NOMO-1 (cell line): ENCODE measurements at regions not wholly inside any gene's neighbourhood (a gene's known extent, or its start where the extent isn't known, plus 50 kb on each side); places are given as distances from the start of the nearest gene placed in this dataset.
"Not testable (repeated sequence)": the region's sequence is repeated elsewhere in the genome, so short reads cannot be mapped to it uniquely, and the experiment has no call there.

Experiments
- DNase-seq, 2 experiments: peaks; one replicate each; lab custom pipeline; 2025; ENCODE audit not compliant: unreplicated experiment in 2 of 2; lab: John Stamatoyannopoulos, UW

DNA sequence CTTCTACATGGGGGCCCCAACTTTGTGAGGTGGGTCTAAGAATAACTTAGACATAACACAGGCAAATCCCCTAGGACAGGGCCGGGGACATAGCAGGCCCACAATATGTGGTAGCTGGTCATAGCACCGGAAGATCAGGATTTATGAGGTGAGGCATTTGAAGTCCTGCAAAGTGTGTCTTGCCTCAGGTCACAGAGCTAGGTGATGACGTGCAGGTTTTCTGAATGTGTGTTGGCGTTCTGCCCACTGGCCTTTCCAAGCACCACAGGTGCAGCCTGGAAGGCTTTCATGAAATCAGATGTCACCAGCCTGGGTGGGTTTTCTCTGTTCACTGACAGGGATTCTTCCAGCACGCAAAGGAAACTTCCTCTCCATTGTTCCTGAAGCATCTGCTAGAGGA lies 119.1 kb downstream of the LRATD1 start:
- no peak for DNase-seq

DNA sequence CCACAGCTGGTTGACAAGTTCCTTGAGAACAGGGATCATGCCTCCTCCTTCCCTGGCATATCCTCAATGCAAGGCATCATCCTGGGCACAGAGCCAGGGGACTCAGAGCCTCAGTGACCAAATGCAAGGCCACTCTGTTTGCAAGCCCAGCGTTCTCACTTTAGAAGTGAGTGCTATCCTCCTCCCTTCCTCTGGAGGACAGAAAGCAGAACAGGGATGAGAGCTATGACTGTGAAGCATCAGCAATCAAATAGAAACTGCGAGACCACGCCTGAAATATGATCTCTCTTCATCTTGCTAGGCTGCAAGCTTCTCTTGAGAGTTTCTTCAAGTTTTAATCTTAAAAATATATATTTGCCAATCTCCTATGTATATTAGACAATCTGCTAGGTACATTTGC lies 119.8 kb downstream of the LRATD1 start:
- no peak for DNase-seq

DNA sequence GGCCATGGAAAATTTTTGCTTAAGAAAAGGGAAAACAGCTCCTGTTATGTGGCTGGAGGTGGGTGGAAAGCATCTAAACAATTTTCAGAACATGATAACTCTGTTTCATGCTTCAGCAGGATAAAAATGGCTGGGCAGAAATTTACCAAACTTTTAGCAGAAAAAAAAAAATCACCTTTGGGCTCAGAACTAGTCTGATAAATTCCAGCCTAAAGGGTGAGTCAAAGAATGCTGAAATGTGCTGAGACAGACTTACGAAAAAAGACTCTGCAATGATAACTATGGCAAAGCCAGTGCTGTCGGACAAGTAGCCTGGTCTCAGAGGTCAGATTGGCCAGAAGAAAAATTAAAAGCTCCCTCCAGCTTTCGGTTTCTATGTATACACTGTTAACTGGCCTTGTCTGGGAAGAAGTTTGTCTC lies 123.6 kb downstream of the LRATD1 start:
- DNase-seq: no peak

DNA sequence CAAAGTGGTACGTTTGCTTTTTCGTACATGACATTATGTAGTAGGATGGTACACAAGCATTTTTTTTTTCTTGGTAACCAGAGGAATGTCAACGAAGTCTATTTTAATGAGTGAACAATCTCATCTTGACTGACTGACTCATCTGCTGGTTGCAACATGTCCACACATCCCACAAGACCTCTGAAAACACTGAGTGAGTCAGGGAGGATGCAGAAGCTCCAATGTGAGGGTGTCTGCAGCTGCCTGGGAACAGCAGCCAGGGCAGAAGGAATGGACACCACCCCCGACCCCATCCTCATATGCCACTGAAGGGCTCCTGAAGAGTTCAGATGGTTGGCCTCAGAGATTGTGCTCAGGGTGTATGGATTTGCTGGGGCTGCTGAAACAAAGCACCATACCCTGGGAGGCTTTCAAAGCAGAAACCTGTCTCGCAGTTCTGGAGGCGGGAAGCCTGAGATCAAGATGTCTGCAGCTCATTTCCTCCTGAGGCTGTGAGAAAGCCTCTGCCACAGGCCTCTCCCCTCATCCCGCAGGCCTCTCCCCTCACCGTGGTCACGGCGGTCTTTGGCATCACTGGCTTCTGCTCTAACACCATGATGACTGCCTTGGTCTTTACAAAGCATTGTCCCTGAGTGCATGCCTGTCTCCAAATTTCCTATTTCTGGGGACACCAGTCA lies 124.6 kb downstream of the LRATD1 start:
- DNase-seq: no peak

DNA sequence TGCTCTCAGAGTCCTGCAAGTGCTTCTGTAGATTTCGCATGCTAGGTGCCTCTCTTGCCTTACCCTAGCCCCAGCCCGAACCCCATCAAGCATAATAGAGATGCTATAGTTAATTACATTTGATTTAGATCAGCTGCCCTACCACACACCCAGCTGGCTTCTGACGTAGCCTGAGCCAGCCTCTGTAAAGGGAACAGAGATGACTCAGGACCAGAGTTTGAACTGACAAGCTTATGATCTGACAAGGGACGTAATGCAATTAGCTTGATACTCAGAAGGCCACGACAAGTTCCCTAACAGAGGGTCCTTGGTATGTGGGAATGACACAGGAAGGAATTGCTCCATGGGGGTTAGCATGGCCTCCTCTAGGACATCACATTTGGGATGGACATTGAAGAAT lies 126.6 kb downstream of the LRATD1 start:
- DNase-seq: no peak

DNA sequence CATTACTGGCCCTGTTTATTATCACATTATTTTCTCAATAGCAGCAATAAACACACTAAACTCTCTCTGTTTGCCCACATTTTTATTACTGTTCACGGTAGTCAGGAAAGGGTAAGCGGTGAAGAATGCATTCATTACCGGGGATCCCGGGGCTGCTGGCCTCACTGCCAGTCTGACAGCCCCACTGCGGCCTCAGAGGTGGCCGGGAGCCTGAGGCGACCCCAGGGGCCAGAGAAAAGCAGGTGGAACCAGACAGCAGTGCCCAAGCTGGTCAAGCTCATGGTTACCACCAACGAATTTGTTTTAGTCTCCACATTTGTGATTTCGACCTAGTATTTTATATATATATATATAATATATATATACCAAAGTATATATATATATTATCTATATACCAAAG lies 127.7 kb downstream of the LRATD1 start:
- no peak for DNase-seq

DNA sequence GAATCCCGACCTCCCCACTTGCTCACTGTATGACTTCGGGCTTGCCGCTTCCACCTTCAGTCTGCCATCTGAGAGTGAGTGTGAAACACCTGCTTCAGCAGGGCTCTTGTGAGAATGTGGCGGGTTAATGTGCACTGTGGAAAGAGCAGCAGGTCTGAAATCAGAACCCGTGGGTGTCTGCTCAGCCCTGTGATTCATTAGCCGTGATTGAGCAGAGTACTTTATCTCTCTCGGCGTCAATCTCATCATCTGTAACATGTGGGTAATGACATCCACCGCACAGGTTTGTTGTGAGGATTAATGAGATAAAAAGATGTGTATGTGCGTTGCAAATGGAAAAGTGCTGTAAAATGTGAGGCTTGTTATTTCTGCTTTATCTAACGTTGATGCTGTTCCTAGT lies 128.6 kb downstream of the LRATD1 start:
- no peak for DNase-seq

DNA sequence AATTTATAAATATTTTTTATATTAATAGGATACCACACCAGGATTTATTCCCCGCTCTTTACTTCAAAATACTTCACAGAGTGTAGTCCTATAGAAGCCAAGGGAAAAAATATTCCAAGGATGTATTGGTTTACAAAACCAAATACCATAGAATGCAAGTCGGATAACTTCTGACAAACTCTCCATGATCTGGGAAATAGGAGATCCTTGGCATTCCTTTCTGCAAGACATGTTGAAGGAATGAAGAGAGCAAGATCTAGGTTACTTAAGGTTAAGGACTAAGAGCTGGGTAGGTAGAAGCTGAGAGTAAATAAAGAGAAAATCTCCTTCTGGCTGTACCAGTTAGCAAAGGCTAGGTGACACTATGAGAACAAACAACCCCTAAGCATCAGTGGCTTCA lies 141.2 kb downstream of the LRATD1 start:
- DNase-seq: no peak

DNA sequence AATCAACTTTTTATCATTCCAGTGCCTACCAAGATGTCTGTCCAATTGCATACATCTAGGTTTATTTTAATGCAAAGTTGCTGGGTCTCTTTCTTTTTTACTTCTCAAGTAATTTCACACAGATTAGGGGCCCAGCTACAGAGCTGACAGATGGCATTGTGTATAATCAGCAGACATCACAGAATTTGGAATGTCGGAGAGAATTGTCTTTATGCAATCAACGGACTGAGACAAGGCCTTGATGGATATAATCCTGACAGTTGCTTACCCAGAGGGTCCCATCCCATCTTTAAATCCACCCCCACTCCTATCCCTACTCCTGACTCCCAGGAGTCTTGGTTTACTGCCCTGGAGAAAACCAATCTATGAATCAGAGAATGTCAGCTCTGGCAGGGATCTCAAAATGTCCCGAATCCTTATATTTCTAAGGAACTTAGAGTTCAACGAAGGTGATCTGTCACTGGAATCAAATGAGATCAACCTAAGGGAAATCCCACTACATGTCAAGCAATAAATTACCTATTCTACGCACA lies 142.0 kb downstream of the LRATD1 start:
- no peak for DNase-seq

DNA sequence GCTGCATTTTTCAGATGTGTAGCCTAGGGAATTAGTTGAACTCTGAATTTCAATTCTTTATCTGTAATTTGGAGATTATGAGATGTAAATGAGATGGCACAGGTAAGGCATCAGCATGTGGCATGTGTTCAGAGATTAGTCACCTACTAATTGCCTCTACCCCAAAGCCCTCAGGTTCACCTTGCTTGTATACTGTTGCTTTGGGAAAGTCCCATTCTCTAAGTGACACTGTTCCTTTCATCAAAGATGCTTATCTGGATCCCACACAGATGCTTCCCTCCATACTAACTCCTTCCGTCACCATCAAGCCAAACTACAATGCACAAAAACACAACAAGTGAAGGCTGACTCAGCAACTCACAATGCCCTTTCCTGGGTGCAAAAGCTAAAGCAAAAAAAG lies 143.7 kb downstream of the LRATD1 start:
- DNase-seq: no peak

DNA sequence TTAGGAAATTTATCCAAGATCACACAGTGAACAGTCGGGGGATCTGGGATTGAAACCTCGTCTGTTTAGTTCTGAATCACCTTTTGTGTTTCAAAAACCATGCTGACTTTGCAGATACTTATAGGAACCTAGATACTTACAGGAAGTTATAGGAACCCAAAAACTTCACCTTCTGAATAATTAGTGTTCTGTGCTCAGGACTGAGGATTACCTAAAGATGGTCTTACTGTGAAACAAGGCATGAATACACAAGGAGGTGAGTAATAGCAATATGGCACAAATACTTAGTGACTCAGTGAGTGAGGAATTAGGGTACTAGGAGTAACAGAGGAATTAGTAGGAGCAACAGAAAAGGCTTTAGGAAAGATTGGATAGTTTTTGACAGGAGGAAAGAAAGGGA lies 145.5 kb downstream of the LRATD1 start:
- no peak for DNase-seq

DNA sequence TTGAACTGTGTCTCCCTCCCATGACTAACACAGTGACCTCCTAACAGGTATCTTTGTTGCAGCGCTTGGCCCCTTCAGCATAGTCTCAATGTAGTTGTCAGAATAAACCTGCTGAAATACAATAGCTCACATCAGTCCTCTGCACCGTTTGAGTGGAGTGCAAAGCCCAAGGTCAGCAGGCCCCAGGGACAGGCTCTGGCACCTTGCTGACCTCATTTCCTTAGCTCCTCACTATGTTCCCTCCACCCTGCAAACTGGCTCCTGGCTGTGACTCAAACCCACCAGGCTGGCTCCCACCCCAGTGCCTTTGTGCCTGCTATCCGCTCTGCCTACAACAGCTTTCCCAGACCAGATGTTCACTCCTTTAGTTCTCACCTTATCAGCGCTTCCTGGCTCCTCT lies 146.7 kb downstream of the LRATD1 start:
- no peak for DNase-seq

DNA sequence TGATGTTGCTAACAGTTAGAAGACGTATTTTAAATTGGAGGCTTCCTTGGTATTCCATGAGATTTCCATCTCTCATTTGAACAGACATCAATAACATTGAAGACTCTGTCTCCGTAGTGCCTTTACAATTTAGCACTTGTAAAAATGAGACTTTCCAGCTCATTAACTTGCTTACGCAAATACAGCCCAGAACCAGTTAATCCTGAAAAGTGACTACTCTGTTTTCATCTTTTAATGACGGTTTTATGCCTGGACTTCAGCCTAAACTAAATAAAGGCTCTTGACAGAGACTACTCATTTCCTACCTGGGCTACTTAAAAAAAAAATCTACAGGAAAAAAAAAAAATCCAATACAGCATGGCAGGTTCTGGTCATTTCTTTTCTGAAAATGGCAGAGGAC lies 148.6 kb downstream of the LRATD1 start:
- no peak for DNase-seq

DNA sequence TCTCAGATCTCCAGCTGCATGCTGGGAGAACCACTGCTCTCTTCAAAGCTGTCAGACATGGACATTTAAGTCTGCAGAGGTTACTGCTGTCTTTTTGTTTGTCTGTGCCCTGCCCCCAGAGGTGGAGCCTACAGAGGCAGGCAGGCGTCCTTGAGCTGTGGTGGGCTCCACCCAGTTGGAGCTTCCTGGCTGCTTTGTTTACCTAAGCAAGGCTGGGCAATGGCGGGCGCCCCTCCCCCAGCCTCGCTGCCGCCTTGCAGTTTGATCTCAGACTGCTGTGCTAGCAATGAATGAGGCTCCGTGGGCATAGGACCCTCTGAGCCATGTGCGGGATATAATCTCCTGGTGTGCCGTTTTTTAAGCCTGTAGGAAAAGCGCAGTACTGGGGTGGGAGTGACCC lies 156.3 kb downstream of the LRATD1 start:
- not testable (repeated sequence) for DNase-seq

DNA sequence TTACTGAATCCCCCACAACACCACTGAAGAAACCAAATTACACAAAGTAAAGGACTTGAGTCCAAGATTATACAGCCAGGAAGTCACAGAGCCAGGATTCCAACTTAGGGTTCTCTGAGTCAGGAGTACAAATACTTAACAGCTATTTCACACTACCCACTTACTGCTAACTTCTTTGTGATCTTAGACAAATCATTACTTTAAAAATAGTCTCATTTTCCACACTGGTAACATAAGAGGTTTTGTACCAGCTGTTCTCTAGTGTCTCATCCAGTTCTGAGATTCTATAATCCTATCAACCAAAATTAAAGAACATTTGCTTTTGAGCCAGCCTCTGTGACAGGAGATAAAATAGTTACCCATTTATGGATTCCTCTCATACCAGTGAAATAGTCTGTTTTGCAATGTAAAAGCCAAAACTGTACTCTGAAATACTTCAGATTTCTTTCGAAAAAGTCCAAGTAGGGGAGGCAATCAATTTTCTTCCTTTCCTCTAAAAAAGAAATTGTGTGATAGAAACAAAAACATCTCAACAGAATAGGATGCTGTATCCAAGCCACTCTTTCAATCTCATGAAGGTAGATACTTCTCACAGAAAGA lies 157.6 kb downstream of the LRATD1 start:
- no peak for DNase-seq

DNA sequence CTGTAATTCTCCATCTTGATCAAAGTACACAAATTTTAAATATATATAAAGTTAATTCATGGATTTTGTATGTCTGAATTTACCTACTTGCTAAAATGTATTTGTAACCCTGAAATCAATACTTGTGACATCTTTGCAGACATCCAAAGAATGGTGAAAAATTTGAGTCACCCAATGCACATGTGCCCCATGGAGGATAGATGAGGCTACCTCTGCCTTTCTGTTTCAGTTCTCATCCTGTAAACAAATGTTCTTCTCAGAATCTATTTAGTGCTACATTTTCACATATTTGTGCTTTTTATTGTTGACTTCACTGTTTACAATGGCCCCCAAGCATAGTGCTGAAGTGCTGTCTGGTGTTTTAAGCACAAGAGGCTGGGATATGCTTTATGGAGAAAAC lies 171.5 kb downstream of the LRATD1 start:
- DNase-seq: no peak

DNA sequence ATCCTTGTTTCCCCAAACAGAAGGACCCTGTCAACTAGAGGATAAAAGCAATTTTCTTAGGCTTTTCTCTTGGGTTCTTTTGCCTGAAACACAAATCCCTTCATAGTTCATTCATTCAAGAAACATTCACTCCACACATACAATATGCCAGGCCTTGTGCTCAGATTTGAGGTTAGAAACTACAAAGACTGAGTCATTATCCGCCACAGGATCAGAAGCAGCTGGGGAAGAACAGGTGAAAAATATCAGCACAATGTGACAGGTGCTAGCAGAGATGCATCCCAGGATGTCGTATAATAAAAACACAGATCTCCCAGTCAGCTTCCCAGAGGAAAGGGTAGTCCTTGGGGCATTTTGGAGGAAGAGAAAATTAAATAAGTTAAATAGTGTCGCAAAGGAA lies 172.4 kb downstream of the LRATD1 start:
- no peak for DNase-seq

DNA sequence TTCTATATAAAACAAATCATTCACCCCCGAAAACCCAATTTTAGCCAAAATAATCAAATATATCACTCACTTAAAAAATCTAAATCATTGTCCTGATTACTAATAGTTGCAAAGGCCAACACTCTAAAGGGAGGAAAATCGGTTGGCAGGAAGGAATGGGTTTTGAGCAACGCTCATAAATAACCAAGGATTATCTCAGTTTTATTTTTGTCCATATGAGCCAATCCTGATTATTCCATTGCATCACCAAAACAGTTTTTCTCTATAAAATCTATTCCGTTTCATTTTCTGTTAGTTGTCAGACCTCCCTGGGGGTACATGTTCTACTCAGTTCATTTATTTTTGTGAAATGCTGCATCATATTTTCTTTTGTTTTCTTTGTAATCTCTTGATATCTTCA lies 174.1 kb downstream of the LRATD1 start:
- DNase-seq: no peak

DNA sequence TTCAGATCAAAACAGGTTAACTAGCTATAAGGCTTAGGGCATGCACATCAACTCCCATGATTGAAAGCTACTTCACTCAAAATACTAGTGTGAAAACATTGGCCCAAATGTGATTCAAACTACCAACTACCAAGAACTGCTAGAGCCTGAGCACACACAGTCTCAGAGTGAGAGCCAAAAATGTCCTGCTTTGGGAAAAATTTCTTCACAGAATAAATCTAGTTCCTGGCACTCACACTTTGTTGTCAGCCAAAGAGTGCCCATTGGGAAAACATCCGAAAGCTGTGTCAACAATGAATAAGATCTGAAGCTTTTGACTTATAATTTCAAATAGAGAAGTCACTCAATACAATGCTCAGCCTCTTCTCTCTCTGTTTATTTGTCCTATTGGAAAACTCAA lies 182.7 kb downstream of the LRATD1 start:
- no peak for DNase-seq

DNA sequence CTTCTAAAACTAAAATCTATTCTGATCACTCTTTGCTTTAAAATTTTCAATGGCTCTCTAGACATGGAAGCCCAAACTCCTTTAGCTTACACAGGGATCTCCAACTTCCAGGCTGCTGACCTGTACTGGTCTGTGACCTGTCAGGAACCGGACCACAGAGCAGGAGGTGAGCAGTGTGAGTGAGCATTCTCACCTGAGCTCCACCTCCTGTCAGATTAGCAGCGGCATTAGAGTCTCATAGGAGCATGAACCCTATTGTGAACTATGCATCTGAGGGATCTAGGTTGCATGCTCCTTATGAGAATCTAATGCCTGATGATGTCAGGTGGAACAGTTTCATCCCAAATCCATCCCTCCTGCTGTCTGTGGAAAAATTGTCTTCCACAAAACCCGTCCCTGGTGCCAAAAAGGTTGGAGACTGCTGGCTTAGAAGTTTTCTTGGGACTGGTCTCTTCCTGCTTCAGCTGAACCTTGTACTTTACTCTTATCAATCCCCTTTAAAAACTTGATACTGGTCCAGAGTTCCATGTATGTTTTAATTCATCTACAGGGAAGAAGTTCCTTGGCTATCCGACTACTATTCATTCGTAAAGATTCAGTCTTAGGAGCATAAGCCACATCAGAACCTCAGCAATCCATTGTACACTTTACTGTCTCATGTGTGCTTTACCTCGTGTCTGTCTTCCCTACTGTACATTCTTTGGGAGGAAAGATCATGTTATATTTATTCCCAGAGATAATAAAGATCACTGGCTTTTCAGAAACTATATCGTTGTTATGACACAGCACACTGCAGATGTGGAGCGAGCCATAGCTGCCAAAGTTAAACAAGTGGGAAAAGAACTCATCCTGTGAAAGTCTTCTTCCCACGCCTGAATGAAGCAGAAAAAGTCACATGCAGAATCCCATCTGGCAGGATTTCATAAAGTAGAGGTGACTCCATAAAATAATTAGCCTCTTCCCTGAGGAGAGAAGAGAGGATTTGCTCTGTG lies 183.8 kb downstream of the LRATD1 start:
- no peak for DNase-seq

DNA sequence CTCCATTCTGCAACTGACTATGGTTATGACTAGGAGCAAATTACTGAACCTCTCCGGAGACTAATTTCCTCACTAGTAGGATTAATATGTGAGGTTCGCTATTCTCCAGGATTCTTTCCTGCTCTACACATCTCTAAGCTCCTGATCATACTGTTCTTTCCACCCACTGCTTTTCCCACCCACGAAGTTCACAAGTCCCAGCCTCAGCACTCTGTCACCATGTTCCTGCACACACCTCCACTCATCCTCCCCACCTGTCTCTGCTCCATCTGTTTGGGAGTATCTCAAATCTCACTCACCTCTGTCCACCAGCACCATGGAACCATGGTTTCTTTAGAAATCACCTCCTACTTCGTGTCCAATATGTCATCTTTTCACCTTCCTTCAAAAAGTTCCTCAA lies 185.3 kb downstream of the LRATD1 start:
- no peak for DNase-seq
